KMS-11 (cell line): ENCODE measurements at regions not wholly inside any gene's neighbourhood (a gene's known extent, or its start where the extent isn't known, plus 50 kb on each side); places are given as distances from the start of the nearest gene placed in this dataset.

ENCODE experiments used
- H2AFZ ChIP-seq: fragments of 200-600 bp; sonication (generic); 2 replicates; pipeline ENCODE4 v1.6.1; 2016; ENCODE audit warnings: antibody characterized with exemption, mixed run types, low read depth
- H3K27ac ChIP-seq: fragments of 200-600 bp; sonication (generic); 2 replicates; pipeline ENCODE4 v1.6.1; 2016; ENCODE audit warnings: mild to moderate bottlenecking, mixed run types
- H3K27me3 ChIP-seq: fragments of 200-600 bp; sonication (generic); 2 replicates; pipeline ENCODE4 v1.6.1; 2017; ENCODE audit warnings: mild to moderate bottlenecking, low read depth, mixed run types, moderate library complexity; ENCODE audit not compliant: insufficient read depth
- H3K36me3 ChIP-seq: fragments of 200-600 bp; sonication (generic); 2 replicates; pipeline ENCODE4 v1.6.1; 2017; ENCODE audit warnings: mild to moderate bottlenecking, mixed run types; ENCODE audit not compliant: insufficient read depth
- H3K4me1 ChIP-seq: fragments of 200-600 bp; sonication (generic); 2 replicates; pipeline ENCODE4 v1.6.1; 2016; ENCODE audit warnings: mild to moderate bottlenecking, low read depth, mixed run types; ENCODE audit not compliant: poor library complexity, severe bottlenecking
- H3K4me2 ChIP-seq: fragments of 200-600 bp; sonication (generic); 2 replicates; pipeline ENCODE4 v1.7.0; 2016; ENCODE audit warnings: mild to moderate bottlenecking, mixed run types
- H3K4me3 ChIP-seq: fragments of 200-600 bp; sonication (generic); IDR thresholded peaks from 2 replicates; pipeline ENCODE4 v1.6.1; 2017; ENCODE audit warnings: low read depth, low read length, mixed read lengths; ENCODE audit not compliant: insufficient read depth
- H3K79me2 ChIP-seq: fragments of 200-600 bp; sonication (generic); 2 replicates; pipeline ENCODE4 v1.6.1; 2016; ENCODE audit warnings: low read depth, mixed run types; ENCODE audit not compliant: insufficient read depth
- H3K9ac ChIP-seq: fragments of 200-600 bp; sonication (generic); 2 replicates; pipeline ENCODE4 v1.6.1; 2016; ENCODE audit warnings: mild to moderate bottlenecking, mixed run types
- H4K20me1 ChIP-seq: fragments of 200-600 bp; sonication (generic); 2 replicates; pipeline ENCODE4 v1.6.1; 2016; ENCODE audit warnings: mild to moderate bottlenecking, mixed run types; ENCODE audit not compliant: insufficient read depth
- CTCF ChIP-seq: fragments of 200-600 bp; sonication (generic); conservative IDR thresholded peaks from 2 replicates; pipeline ENCODE4 v1.6.1; 2017; ENCODE audit warnings: low read depth, mild to moderate bottlenecking, antibody characterized with exemption, low read length, moderate library complexity, mixed read lengths

GRCh38 chr1:200468264-200469001, 58.6 kb upstream of the ZNF281 start:
- no peak overlapping the region for H2AFZ ChIP-seq

DNA sequence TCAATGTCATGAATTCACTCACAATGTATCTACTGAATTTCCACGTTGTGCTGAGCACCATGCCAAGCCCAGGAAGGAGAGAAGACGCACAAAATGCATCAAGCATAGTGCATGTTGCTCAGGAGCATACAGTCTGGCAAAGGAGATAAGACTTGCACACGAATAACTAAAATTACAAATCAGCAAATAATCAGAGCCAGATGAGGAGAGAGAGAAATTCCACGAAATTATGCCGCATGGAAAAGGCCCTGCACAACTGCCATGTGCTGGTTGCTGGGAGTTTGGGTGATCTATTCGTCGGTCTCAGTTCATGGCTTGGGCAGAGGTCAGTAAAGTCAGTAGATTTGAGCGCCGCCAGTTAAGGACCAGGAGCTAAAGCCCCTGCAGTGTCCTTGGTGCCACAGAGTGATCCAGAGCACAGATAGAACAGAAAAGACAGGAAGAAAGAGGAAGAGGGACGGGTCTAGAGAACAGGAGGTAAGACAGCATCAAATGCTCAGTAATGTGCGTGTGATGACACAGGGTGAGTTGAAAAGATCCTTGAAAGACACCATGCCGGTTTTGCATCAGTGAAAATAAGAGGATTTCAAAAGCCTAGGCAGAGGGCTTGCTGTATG, 55.1 kb upstream of the ZNF281 start:
- Histone ChIP-seq H3K27me3 (no peaks in the 10 kb centered on the region), H3K4me3 (no peak overlapping the region), H3K9ac (no peak overlapping the region), H3K4me1 (no peaks in the 10 kb centered on the region), H4K20me1 (no peaks in the 10 kb centered on the region), H3K36me3 (no peaks in the 10 kb centered on the region), H3K27ac (no peak overlapping the region), H3K79me2 (no peaks in the 10 kb centered on the region), H2AFZ (no peak overlapping the region), H3K4me2 (no peak overlapping the region)
- TF ChIP-seq CTCF = no peak

More at GRCh38 chr1:200468264-200469001, 58.6 kb upstream of the ZNF281 start:
- Histone ChIP-seq H3K9ac (no peak overlapping the region), H3K4me3 (no peak overlapping the region), H3K27ac (no peak overlapping the region), H3K27me3 (no peaks in the 10 kb centered on the region), H3K79me2 (no peaks in the 10 kb centered on the region), H3K36me3 (no peaks in the 10 kb centered on the region), H3K4me2 (no peak overlapping the region), H3K4me1 (no peaks in the 10 kb centered on the region), H4K20me1 (no peaks in the 10 kb centered on the region)
- TF ChIP-seq CTCF = no peak
